ENCODE measurements at regions not wholly inside any gene's neighbourhood (a gene's known extent, or its start where the extent isn't known, plus 50 kb on each side); places are given as distances from the start of the nearest gene placed in this dataset.

GRCh38 chr13:50195045-50195444 lies 179.8 kb downstream of the KCNRG start:
- intact Hi-C loops (cut with DNase I): no loop called here
- Histone ChIP-seq H3K27ac (no peak overlapping the region), H3K4me1 (no peaks in the 10 kb centered on the region), H3K4me3 (no peak overlapping the region), H3K27me3 (no peaks in the 10 kb centered on the region), H3K36me3 (no peaks in the 10 kb centered on the region), H3K9me3 (no peaks in the 10 kb centered on the region)
- no peak for DNase-seq (ENCODE audit: extremely low spot score in 2 of 2)
- TF ChIP-seq POLR2AphosphoS5 (IDR thresholded peaks at IDR 0.05; ENCODE audit: insufficient read depth in 1 of 2, low read depth in 1 of 2): no peak
- TF ChIP-seq POLR2A (IDR thresholded peaks at IDR 0.05): no peak
- TF ChIP-seq CTCF (IDR thresholded peaks at IDR 0.05): no peak

GRCh38 chr13:50196118-50196517 lies 180.9 kb downstream of the KCNRG start:
- Histone ChIP-seq H3K4me3 (no peak overlapping the region), H3K4me1 (no peaks in the 10 kb centered on the region), H3K27ac (no peak overlapping the region), H3K36me3 (no peaks in the 10 kb centered on the region), H3K9me3 (no peaks in the 10 kb centered on the region), H3K27me3 (no peaks in the 10 kb centered on the region)
- TF ChIP-seq POLR2AphosphoS5 (IDR thresholded peaks at IDR 0.05; ENCODE audit: insufficient read depth in 1 of 2, low read depth in 1 of 2) (no peak), CTCF (IDR thresholded peaks at IDR 0.05) (no peak), POLR2A (IDR thresholded peaks at IDR 0.05) (no peak)
- intact Hi-C loops (cut with DNase I): no loop called here
- DNase-seq (ENCODE audit: extremely low spot score in 2 of 2): no peak

- no peak for DNase-seq (ENCODE audit: extremely low spot score in 2 of 2)
- H3K27me3 ChIP-seq: no peaks in the 10 kb centered on the region
- H3K9me3 ChIP-seq: no peaks in the 10 kb centered on the region
- no peak for TF ChIP-seq CTCF (IDR thresholded peaks at IDR 0.05)
- no peak for TF ChIP-seq POLR2A (IDR thresholded peaks at IDR 0.05)
- TF ChIP-seq POLR2AphosphoS5 (IDR thresholded peaks at IDR 0.05; ENCODE audit: insufficient read depth in 1 of 2, low read depth in 1 of 2): no peak
- H3K36me3 ChIP-seq: no peaks in the 10 kb centered on the region
- intact Hi-C loops (cut with DNase I): no loop called here
- no peaks in the 10 kb centered on the region for H3K4me1 ChIP-seq
- no peak overlapping the region for H3K27ac ChIP-seq
- no peak overlapping the region for H3K4me3 ChIP-seq
Measured at GRCh38 chr13:50197705-50198104, 182.5 kb downstream of the KCNRG start.

- no peak overlapping the region for H3K27ac ChIP-seq
- no peak for DNase-seq (ENCODE audit: extremely low spot score in 2 of 2)
- intact Hi-C loops (cut with DNase I): no loop called here
- H3K36me3 ChIP-seq: no peaks in the 10 kb centered on the region
- no peak overlapping the region for H3K4me3 ChIP-seq
- no peaks in the 10 kb centered on the region for H3K9me3 ChIP-seq
- no peak for TF ChIP-seq POLR2A (IDR thresholded peaks at IDR 0.05)
- TF ChIP-seq CTCF (IDR thresholded peaks at IDR 0.05): no peak
- TF ChIP-seq POLR2AphosphoS5 (IDR thresholded peaks at IDR 0.05; ENCODE audit: insufficient read depth in 1 of 2, low read depth in 1 of 2): no peak
- H3K27me3 ChIP-seq: no peaks in the 10 kb centered on the region
- no peaks in the 10 kb centered on the region for H3K4me1 ChIP-seq
Measured at GRCh38 chr13:50198508-50198907, 183.3 kb downstream of the KCNRG start.

- Histone ChIP-seq H3K27me3 (no peaks in the 10 kb centered on the region), H3K36me3 (no peaks in the 10 kb centered on the region), H3K4me1 (no peaks in the 10 kb centered on the region), H3K9me3 (no peaks in the 10 kb centered on the region), H3K27ac (no peak overlapping the region), H3K4me3 (no peak overlapping the region)
- no peak for TF ChIP-seq POLR2A (IDR thresholded peaks at IDR 0.05)
- TF ChIP-seq CTCF (IDR thresholded peaks at IDR 0.05): no peak
- TF ChIP-seq POLR2AphosphoS5 (IDR thresholded peaks at IDR 0.05; ENCODE audit: insufficient read depth in 1 of 2, low read depth in 1 of 2): no peak
- DNase-seq (ENCODE audit: extremely low spot score in 2 of 2): no peak
- intact Hi-C loops (cut with DNase I): no loop called here
Measured at GRCh38 chr13:50200569-50200968, 185.3 kb downstream of the KCNRG start.

Data from vagina (tissue), 2 donors.